NCI-H345 (cell line): ENCODE measurements at regions not wholly inside any gene's neighbourhood (a gene's known extent, or its start where the extent isn't known, plus 50 kb on each side); places are given as distances from the start of the nearest gene placed in this dataset.

Experiments
- DNase-seq: peaks from one replicate; lab custom pipeline; 2025; lab: John Stamatoyannopoulos, UW

GRCh38 chr10:10307551-10307950 is 710.1 kb upstream of the CELF2 start:
- DNase-seq = no peak

- no peak for DNase-seq
Observed at GRCh38 chr10:10310498-10310897, 707.2 kb upstream of the CELF2 start.

GRCh38 chr10:10311966-10312365 is 705.7 kb upstream of the CELF2 start:
- DNase-seq = no peak

GRCh38 chr10:10313149-10313835 is 704.4 kb upstream of the CELF2 start:
- DNase-seq = no peak

- DNase-seq = no peak
Observed at GRCh38 chr10:10314626-10315025, 703.0 kb upstream of the CELF2 start.

- no peak for DNase-seq
Observed at GRCh38 chr10:10315989-10316388, 701.7 kb upstream of the CELF2 start.

GRCh38 chr10:10317151-10317550 is 700.5 kb upstream of the CELF2 start:
- no peak for DNase-seq

- DNase-seq = no peak
Observed at GRCh38 chr10:10318856-10319255, 698.8 kb upstream of the CELF2 start.

GRCh38 chr10:10320956-10321355 is 696.7 kb upstream of the CELF2 start:
- DNase-seq = no peak

- DNase-seq = no peak
Observed at GRCh38 chr10:10326116-10326515, 691.6 kb upstream of the CELF2 start.

- no peak for DNase-seq
Observed at GRCh38 chr10:10327934-10328333, 689.7 kb upstream of the CELF2 start.

- DNase-seq = no peak
Observed at GRCh38 chr10:10330418-10330817, 687.3 kb upstream of the CELF2 start.

GRCh38 chr10:10332786-10333185 is 684.9 kb upstream of the CELF2 start:
- no peak for DNase-seq

- no peak for DNase-seq
Observed at GRCh38 chr10:10333622-10334021, 684.0 kb upstream of the CELF2 start.

GRCh38 chr10:10338339-10338738 is 679.3 kb upstream of the CELF2 start:
- DNase-seq = no peak

GRCh38 chr10:10346390-10347150 is 671.1 kb upstream of the CELF2 start:
- DNase-seq = no peak

GRCh38 chr10:10350050-10350449 is 667.6 kb upstream of the CELF2 start:
- DNase-seq = no peak

GRCh38 chr10:10351451-10351850 is 666.2 kb upstream of the CELF2 start:
- no peak for DNase-seq

- DNase-seq = no peak
Observed at GRCh38 chr10:10353326-10353868, 664.3 kb upstream of the CELF2 start.

- DNase-seq = no peak
Observed at GRCh38 chr10:10359263-10359662, 658.4 kb upstream of the CELF2 start.

GRCh38 chr10:10361301-10361885 is 656.3 kb upstream of the CELF2 start:
- DNase-seq = no peak

- DNase-seq = no peak
Observed at GRCh38 chr10:10362800-10363199, 654.9 kb upstream of the CELF2 start.

- no peak for DNase-seq
Observed at GRCh38 chr10:10363217-10363616, 654.5 kb upstream of the CELF2 start.
